ENCODE measurements at regions not wholly inside any gene's neighbourhood (a gene's known extent, or its start where the extent isn't known, plus 50 kb on each side); places are given as distances from the start of the nearest gene placed in this dataset.

- TF ChIP-seq CTCF (IDR thresholded peaks at IDR 0.05) (no peak), POLR2A (IDR thresholded peaks at IDR 0.05) (no peak)
Measured at GRCh38 chr1:222919478-222919865, 104.6 kb downstream of the DISP1 start.

Measured in right lobe of liver (tissue), 4 donors.